Caco-2 (cell line): ENCODE measurements at regions not wholly inside any gene's neighbourhood (a gene's known extent, or its start where the extent isn't known, plus 50 kb on each side); places are given as distances from the start of the nearest gene placed in this dataset.

Experiments used
- BruUV-seq: library from RNA; stranded (reverse); fragments of 400-500 nt; replicated peaks from 2 replicates; lab custom pipeline; 2021; lab: Mats Ljungman, UMichigan
- CTCF ChIA-PET: fragments of 300-600 bp; sonication (Branson Sonifier 250); formaldehyde crosslinking; loops from one replicate; lab custom pipeline; 2022; ENCODE audit warnings: antibody characterized with exemption; lab: Charles Lee
- POLR2A ChIA-PET: fragments of 300-600 bp; sonication (Branson Sonifier 250); formaldehyde crosslinking; loops from one replicate; lab custom pipeline; 2022; ENCODE audit warnings: antibody characterized with exemption; lab: Charles Lee
- DNase-seq, 2 experiments: peaks; one replicate each; pipeline versions ENCODE4 v3.0.0 to v3.0.0-alpha.2; 2020 to 2022
- H3K27me3 ChIP-seq: replicated peaks from 2 replicates; pipeline ENCODE4 v1.6.0; 2011; ENCODE audit warnings: low read length; ENCODE audit not compliant: control insufficient read depth, insufficient read depth
- H3K36me3 ChIP-seq: 2 replicates; pipeline ENCODE4 v1.5.1; 2011; ENCODE audit warnings: low read length; ENCODE audit not compliant: control insufficient read depth, insufficient read depth
- H3K4me1 ChIP-seq: fragments of 250-450 bp; sonication (Bioruptor Pico); 2 replicates; pipeline ENCODE4 v1.5.1; 2020; ENCODE audit warnings: mild to moderate bottlenecking
- H3K4me3 ChIP-seq: 2 replicates; pipeline ENCODE4 v1.5.1; 2011; ENCODE audit warnings: low read depth, mild to moderate bottlenecking, control low read depth, low read length
- H3K9me3 ChIP-seq: fragments of 250-450 bp; sonication (Bioruptor Pico); 2 replicates; pipeline ENCODE4 v1.5.1; 2020; ENCODE audit warnings: mild to moderate bottlenecking, moderate library complexity
- H3K27ac Mint-ChIP-seq: one replicate; pipeline ENCODE4 v1.8.0; 2022; ENCODE audit warnings: mixed read lengths; ENCODE audit not compliant: unreplicated experiment
- H3K27me3 Mint-ChIP-seq: one replicate; pipeline ENCODE4 v1.8.0; 2022; ENCODE audit warnings: mixed read lengths; ENCODE audit not compliant: insufficient read depth, unreplicated experiment
- H3K36me3 Mint-ChIP-seq: one replicate; pipeline ENCODE4 v1.8.0; 2022; ENCODE audit warnings: mild to moderate bottlenecking, mixed read lengths; ENCODE audit not compliant: insufficient read depth, unreplicated experiment
- H3K4me1 Mint-ChIP-seq: one replicate; pipeline ENCODE4 v1.8.0; 2022; ENCODE audit warnings: low read depth, mixed read lengths; ENCODE audit not compliant: unreplicated experiment
- H3K4me3 Mint-ChIP-seq: one replicate; pipeline ENCODE4 v1.8.0; 2022; ENCODE audit warnings: mild to moderate bottlenecking, moderate library complexity, mixed read lengths; ENCODE audit not compliant: unreplicated experiment
- H3K9me3 Mint-ChIP-seq: one replicate; pipeline ENCODE4 v1.8.0; 2022; ENCODE audit warnings: mixed read lengths; ENCODE audit not compliant: unreplicated experiment
- intact Hi-C: fragments of 100-400 bp; cut with micrococcal nuclease; formaldehyde crosslinking; loops from one replicate; pipeline ENCODE4 v1.10.0; 2022; ENCODE audit not compliant: unreplicated experiment
- TF ChIP-seq, protein P1 (sequence below), 2 experiments: fragments of 200-600 bp in 1 of 2; IDR thresholded peaks; 1 replicate in 1 of 2; 2 replicates in 1 of 2; pipeline versions ENCODE4 v1.5.1 to v1.8.0; 2011 to 2022; ENCODE audit warnings: antibody characterized with exemption in 1 of 2, control low read depth in 1 of 2, inconsistent platforms in 1 of 2, low read depth in 1 of 2, low read length in 1 of 2, mild to moderate bottlenecking in 1 of 2, moderate library complexity in 1 of 2; ENCODE audit not compliant: insufficient read depth in 1 of 2, severe bottlenecking in 1 of 2, unreplicated experiment in 1 of 2

DNA sequence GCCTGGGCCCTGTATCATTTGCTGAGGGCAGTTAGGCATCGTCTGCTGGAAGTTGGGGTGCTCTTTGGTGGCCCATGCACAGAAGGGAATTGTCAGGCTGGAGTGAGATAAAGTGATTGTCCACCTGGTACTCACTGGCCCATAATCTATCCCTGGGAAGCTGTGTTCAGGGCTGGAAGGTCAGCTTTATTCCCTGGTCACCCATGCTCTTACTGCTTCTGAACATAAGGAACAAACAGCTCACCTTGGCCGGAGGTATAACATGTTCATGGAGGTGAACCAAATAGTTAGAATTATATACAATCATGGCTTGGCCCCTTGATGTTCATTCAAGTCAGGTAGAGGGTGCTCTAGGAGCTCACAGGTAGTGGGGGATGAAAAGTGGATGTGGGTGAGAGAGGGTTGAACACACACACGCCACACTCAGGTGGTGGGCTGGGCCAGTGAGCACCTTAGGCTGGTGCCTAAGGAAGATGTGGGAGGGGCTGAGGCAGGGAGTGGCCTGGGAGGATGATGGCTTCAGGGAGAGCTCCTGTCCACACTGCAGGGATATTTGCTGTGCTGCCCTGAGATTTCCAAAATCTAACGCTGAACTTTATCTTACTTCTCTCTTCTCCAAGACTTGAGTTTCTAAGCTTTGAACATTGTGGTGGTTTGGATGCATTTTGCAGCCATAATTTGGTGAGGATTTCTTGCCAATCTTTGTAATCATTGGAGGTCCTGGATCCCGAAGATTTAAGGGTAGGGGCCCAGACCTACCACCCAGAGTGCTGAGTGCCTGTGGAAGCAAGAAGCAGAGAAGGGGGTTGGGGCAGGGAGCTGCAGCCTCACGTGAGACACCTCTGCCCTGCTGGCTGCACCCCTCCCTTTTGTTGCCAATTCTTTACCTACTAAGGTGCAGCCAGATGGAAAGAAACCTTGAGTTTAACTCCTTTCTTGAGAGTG lies 420.6 kb downstream of the ZNF536 start:
- no peak overlapping the region for H3K4me3 ChIP-seq
- no peak for DNase-seq
- TF ChIP-seq, protein P1, sequence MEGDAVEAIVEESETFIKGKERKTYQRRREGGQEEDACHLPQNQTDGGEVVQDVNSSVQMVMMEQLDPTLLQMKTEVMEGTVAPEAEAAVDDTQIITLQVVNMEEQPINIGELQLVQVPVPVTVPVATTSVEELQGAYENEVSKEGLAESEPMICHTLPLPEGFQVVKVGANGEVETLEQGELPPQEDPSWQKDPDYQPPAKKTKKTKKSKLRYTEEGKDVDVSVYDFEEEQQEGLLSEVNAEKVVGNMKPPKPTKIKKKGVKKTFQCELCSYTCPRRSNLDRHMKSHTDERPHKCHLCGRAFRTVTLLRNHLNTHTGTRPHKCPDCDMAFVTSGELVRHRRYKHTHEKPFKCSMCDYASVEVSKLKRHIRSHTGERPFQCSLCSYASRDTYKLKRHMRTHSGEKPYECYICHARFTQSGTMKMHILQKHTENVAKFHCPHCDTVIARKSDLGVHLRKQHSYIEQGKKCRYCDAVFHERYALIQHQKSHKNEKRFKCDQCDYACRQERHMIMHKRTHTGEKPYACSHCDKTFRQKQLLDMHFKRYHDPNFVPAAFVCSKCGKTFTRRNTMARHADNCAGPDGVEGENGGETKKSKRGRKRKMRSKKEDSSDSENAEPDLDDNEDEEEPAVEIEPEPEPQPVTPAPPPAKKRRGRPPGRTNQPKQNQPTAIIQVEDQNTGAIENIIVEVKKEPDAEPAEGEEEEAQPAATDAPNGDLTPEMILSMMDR (IDR thresholded peaks at IDR 0.05; ENCODE audit: insufficient read depth in 1 of 2, low read depth in 1 of 2, low read length in 1 of 2, severe bottlenecking in 1 of 2, unreplicated experiment in 1 of 2), result no peak
- no peaks in the 10 kb centered on the region for H3K9me3 Mint-ChIP-seq
- intact Hi-C loops, result no loop called here
- H3K4me3 Mint-ChIP-seq, result no peak overlapping the region
- H3K36me3 ChIP-seq, result no peaks in the 10 kb centered on the region
- no peaks in the 10 kb centered on the region for H3K4me1 ChIP-seq
- H3K27ac Mint-ChIP-seq, result no peak overlapping the region
- no TSS peak for BruUV-seq
- no peaks in the 10 kb centered on the region for H3K4me1 Mint-ChIP-seq
- no peaks in the 10 kb centered on the region for H3K27me3 ChIP-seq
- H3K27me3 Mint-ChIP-seq, result peaks cover 3% of the 10 kb centered on the region
- ChIA-PET POLR2A (no interaction called here), CTCF (no interaction called here)
- no peaks in the 10 kb centered on the region for H3K36me3 Mint-ChIP-seq
- no peaks in the 10 kb centered on the region for H3K9me3 ChIP-seq

DNA sequence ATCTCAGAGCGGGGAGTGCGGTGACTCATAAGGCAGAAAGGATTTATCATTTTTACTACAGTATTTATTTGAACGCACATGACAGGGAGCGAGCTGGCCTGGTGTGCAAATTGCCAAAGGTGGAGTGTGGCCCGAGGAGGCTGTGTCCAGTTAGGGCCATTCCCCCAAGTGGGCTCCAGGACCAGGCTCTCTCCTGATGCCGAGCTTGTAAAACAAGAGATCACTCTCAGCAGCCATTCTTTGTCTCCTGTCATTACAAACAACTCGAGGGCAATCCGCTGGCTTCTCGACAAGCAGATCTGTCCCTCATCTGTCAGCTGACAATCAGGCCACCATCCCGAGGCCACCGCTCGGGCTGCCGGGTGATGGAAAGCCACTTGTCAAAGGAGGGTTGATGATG lies 418.9 kb downstream of the ZNF536 start:
- Mint-ChIP-seq H3K4me1 (no peaks in the 10 kb centered on the region), H3K4me3 (no peak overlapping the region), H3K9me3 (no peaks in the 10 kb centered on the region), H3K36me3 (no peaks in the 10 kb centered on the region), H3K27ac (no peak overlapping the region), H3K27me3 (peaks cover 6% of the 10 kb centered on the region)
- no peaks in the 10 kb centered on the region for H3K9me3 ChIP-seq
- H3K4me3 ChIP-seq, result no peak overlapping the region
- TF ChIP-seq, protein P1 (IDR thresholded peaks at IDR 0.05; ENCODE audit: insufficient read depth in 1 of 2, low read depth in 1 of 2, low read length in 1 of 2, severe bottlenecking in 1 of 2, unreplicated experiment in 1 of 2), result no peak
- intact Hi-C loops, result no loop called here
- ChIA-PET CTCF (no interaction called here), POLR2A (no interaction called here)
- no peaks in the 10 kb centered on the region for H3K4me1 ChIP-seq
- no TSS peak for BruUV-seq
- no peak for DNase-seq
- no peaks in the 10 kb centered on the region for H3K36me3 ChIP-seq
- H3K27me3 ChIP-seq, result no peaks in the 10 kb centered on the region

DNA sequence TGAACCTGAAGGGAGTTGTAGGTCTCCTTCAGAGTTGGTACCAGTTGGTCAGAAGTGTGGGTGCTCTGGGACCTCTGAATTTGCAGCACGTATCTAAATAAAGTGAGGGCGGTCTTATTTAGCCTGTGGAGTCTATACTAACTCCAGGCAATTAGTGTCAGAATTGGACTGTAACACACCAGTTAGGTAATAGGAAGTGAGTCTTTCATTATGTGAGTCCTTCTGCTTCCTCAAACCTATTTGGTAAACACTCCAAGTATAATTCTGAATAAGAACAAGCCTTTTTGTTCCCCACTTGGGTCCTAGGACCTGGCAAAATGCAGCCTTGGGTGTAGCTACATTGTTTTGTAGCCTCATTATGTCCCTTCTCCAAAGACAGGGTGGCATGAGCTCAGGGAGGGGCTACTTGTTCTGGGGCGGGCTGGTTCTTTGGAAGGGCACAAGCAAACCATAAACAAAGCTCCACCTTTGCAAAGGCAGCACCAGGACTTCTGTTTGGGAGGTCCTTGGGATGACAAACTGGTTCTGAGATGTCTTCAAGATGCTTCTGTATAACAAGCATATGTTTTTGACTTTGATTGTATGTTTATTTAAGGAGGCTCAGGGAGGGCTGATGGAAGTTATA lies 418.0 kb downstream of the ZNF536 start:
- H3K27me3 ChIP-seq, result no peaks in the 10 kb centered on the region
- DNase-seq, result no peak
- ChIA-PET POLR2A (no interaction called here), CTCF (no interaction called here)
- intact Hi-C loops, result no loop called here
- no peak overlapping the region for H3K4me3 ChIP-seq
- H3K36me3 Mint-ChIP-seq, result no peaks in the 10 kb centered on the region
- H3K4me3 Mint-ChIP-seq, result no peak overlapping the region
- BruUV-seq, result no TSS peak
- no peak overlapping the region for H3K27ac Mint-ChIP-seq
- no peaks in the 10 kb centered on the region for H3K9me3 ChIP-seq
- H3K36me3 ChIP-seq, result no peaks in the 10 kb centered on the region
- TF ChIP-seq, protein P1 (IDR thresholded peaks at IDR 0.05; ENCODE audit: insufficient read depth in 1 of 2, low read depth in 1 of 2, low read length in 1 of 2, severe bottlenecking in 1 of 2, unreplicated experiment in 1 of 2), result no peak
- H3K4me1 Mint-ChIP-seq, result no peaks in the 10 kb centered on the region
- H3K27me3 Mint-ChIP-seq, result peaks cover 6% of the 10 kb centered on the region
- no peaks in the 10 kb centered on the region for H3K9me3 Mint-ChIP-seq
- no peaks in the 10 kb centered on the region for H3K4me1 ChIP-seq
